K562 (cell line): ENCODE measurements at regions not wholly inside any gene's neighbourhood (a gene's known extent, or its start where the extent isn't known, plus 50 kb on each side); places are given as distances from the start of the nearest gene placed in this dataset.

ENCODE experiments used
- ARNT ChIP-seq, 2 experiments: fragments of 450-650 bp; IDR thresholded peaks; 2 replicates each; pipeline ENCODE4 v1.6.1; 2016; ENCODE audit warnings: mild to moderate bottlenecking in 1 of 2
- BCL6 ChIP-seq: fragments of 250-450 bp; sonication (Bioruptor Pico); IDR thresholded peaks from 2 replicates; pipeline ENCODE4 v1.4.0; 2020
- BRCA1 ChIP-seq, 2 experiments: fragments of 450-650 bp in 1 of 2; sonication (generic) in 1 of 2; formaldehyde crosslinking in 1 of 2; IDR thresholded peaks; 2 replicates each; pipeline versions ENCODE4 v1.5.0 to v1.6.1; 2017 to 2020; ENCODE audit warnings: mild to moderate bottlenecking in 1 of 2, missing genetic modification reagents in 1 of 2
- GATAD2B ChIP-seq: fragments of 450-650 bp; IDR thresholded peaks from 2 replicates; pipeline ENCODE4 v1.6.1; 2017; ENCODE audit warnings: mild to moderate bottlenecking, borderline replicate concordance
- SMC3 ChIP-seq: conservative IDR thresholded peaks from 2 replicates; pipeline ENCODE4 v1.6.1; 2011; ENCODE audit warnings: low read depth, low read length, improper control_type of control experiment; ENCODE audit not compliant: insufficient read depth
- ZBTB8A ChIP-seq: fragments of 450-650 bp; IDR thresholded peaks from 2 replicates; pipeline ENCODE4 v1.6.1; 2018; ENCODE audit warnings: mild to moderate bottlenecking, moderate library complexity; ENCODE audit not compliant: partially characterized antibody
- ZC3H4 ChIP-seq: sonication (generic); formaldehyde crosslinking; IDR thresholded peaks from 2 replicates; pipeline ENCODE4 v1.9.0; 2021; ENCODE audit warnings: missing genetic modification reagents, borderline replicate concordance
- ZNF184 ChIP-seq: sonication (generic); formaldehyde crosslinking; IDR thresholded peaks from 2 replicates; pipeline ENCODE4 v1.5.0; 2020; ENCODE audit warnings: missing genetic modification reagents
- ZNF717 ChIP-seq: fragments of 250-450 bp; sonication (Bioruptor Pico); IDR thresholded peaks from 2 replicates; pipeline ENCODE4 v1.5.0; 2021
- TF ChIP-seq, protein P1 (sequence below): IDR thresholded peaks from 2 replicates; pipeline ENCODE4 v1.6.1; 2012; ENCODE audit warnings: low read depth, low read length, improper control_type of control experiment, borderline replicate concordance
- TF ChIP-seq, protein P2 (sequence below): fragments of 450-650 bp; IDR thresholded peaks from 2 replicates; pipeline ENCODE4 v1.7.0; 2016; ENCODE audit warnings: borderline replicate concordance
- TF ChIP-seq, protein P3 (sequence below): sonication (generic); formaldehyde crosslinking; IDR thresholded peaks from 2 replicates; pipeline ENCODE4 v1.8.0; 2022; ENCODE audit warnings: missing genetic modification reagents, mild to moderate bottlenecking, moderate library complexity, borderline replicate concordance

DNA sequence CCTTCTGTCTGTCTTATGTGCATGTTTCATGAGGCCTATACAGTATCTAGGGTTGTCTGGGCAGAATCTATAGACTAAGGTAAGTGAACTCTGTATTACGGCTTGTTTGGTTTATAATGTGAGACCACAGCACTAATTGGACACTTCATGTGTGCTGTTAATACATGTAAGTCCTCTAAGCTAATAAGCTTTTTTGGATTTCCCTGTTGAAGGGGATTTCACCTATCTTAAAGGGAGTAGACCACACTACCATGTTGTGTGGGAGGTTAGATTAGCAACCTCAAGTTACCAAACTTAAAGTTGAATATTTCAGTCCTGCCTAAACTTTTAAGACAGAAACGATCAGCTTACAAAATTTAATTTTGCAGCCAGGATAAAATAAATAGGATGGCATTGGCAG, 189.8 kb upstream of the GOLIM4 start (continued):
- TF ChIP-seq BRCA1 (IDR thresholded peaks at IDR 0.05) (no peak), BRCA1 (CRISPR knock-in tag; IDR thresholded peaks at IDR 0.05) (no peak), ZC3H4 (CRISPR knock-in tag) (no peak), BCL6 (CRISPR knock-in tag) (no peak), ZNF184 (CRISPR knock-in tag) (no peak), ARNT (IDR thresholded peaks at IDR 0.05) (no peak), SMC3 (no peak), GATAD2B (no peak), ZNF717 (CRISPR knock-in tag) (no peak), ZBTB8A (no peak)
- TF ChIP-seq, protein P1, sequence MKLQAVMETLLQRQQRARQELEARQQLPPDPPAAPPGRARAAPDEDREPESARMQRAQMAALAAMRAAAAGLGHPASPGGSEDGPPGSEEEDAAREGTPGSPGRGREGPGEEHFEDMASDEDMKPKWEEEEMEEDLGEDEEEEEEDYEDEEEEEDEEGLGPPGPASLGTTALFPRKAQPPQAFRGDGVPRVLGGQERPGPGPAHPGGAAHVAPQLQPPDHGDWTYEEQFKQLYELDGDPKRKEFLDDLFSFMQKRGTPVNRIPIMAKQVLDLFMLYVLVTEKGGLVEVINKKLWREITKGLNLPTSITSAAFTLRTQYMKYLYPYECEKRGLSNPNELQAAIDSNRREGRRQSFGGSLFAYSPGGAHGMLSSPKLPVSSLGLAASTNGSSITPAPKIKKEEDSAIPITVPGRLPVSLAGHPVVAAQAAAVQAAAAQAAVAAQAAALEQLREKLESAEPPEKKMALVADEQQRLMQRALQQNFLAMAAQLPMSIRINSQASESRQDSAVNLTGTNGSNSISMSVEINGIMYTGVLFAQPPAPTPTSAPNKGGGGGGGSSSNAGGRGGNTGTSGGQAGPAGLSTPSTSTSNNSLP = no peak
- TF ChIP-seq, protein P2, sequence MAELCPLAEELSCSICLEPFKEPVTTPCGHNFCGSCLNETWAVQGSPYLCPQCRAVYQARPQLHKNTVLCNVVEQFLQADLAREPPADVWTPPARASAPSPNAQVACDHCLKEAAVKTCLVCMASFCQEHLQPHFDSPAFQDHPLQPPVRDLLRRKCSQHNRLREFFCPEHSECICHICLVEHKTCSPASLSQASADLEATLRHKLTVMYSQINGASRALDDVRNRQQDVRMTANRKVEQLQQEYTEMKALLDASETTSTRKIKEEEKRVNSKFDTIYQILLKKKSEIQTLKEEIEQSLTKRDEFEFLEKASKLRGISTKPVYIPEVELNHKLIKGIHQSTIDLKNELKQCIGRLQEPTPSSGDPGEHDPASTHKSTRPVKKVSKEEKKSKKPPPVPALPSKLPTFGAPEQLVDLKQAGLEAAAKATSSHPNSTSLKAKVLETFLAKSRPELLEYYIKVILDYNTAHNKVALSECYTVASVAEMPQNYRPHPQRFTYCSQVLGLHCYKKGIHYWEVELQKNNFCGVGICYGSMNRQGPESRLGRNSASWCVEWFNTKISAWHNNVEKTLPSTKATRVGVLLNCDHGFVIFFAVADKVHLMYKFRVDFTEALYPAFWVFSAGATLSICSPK = no peak
- TF ChIP-seq, protein P3, sequence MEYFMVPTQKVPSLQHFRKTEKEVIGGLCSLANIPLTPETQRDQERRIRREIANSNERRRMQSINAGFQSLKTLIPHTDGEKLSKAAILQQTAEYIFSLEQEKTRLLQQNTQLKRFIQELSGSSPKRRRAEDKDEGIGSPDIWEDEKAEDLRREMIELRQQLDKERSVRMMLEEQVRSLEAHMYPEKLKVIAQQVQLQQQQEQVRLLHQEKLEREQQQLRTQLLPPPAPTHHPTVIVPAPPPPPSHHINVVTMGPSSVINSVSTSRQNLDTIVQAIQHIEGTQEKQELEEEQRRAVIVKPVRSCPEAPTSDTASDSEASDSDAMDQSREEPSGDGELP (CRISPR knock-in tag) = no peak
